ENCODE measurements at regions not wholly inside any gene's neighbourhood (a gene's known extent, or its start where the extent isn't known, plus 50 kb on each side); places are given as distances from the start of the nearest gene placed in this dataset.

DNA sequence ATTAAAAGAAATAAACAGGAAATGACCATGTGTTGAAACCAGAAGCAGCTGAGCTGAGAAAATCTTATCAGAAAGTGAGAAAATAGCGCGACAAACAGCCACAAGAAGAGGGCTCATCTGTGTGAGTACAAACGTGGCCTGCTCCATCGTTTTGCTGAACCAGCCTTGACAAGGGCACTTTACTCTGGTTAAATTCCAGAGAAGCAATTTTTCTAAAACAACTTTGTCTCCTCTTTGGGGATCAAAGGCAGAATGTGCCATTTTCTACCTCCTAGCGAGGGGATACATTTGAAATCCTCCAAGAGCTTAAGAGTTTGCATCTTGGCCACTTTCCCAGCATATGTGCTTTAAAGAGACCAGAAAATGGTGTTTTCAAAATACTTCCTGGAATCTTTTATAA is 51.3 kb upstream of the VIPR2 start:
- TF ChIP-seq TAF1 (conservative IDR thresholded peaks at IDR 0.05) (no peak), SP1 (IDR thresholded peaks at IDR 0.05) (no peak), HNF4G (IDR thresholded peaks at IDR 0.05) (no peak), JUND (IDR thresholded peaks at IDR 0.05) (no peak), EGR1 (IDR thresholded peaks at IDR 0.05; ENCODE audit: low read depth in 2 of 2) (no peak), GABPA (IDR thresholded peaks at IDR 0.05 in 1 of 2, conservative IDR thresholded peaks at IDR 0.05 in 1 of 2) (no peak), YY1 (IDR thresholded peaks at IDR 0.05) (no peak), FOXA2 (IDR thresholded peaks at IDR 0.05) (no peak), RXRA (IDR thresholded peaks at IDR 0.05) (no peak)
- TF ChIP-seq, protein P1, sequence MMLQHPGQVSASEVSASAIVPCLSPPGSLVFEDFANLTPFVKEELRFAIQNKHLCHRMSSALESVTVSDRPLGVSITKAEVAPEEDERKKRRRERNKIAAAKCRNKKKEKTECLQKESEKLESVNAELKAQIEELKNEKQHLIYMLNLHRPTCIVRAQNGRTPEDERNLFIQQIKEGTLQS (IDR thresholded peaks at IDR 0.05): no peak
- TF ChIP-seq, protein P2, sequence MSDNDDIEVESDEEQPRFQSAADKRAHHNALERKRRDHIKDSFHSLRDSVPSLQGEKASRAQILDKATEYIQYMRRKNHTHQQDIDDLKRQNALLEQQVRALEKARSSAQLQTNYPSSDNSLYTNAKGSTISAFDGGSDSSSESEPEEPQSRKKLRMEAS (IDR thresholded peaks at IDR 0.05): no peak
- Histone ChIP-seq H3K36me3 (ENCODE audit: control insufficient read depth in 4 of 4, insufficient read depth in 3 of 4, low read depth in 1 of 4, low read length in 3 of 4) (no peaks in the 10 kb centered on the region), H3K9me3 (ENCODE audit: control insufficient read depth in 4 of 4, low read length in 3 of 4) (no peaks in the 10 kb centered on the region), H3K4me1 (ENCODE audit: control insufficient read depth in 4 of 4, insufficient read depth in 4 of 4, low read length in 3 of 4) (peaks cover 0 to 3% (median 0%) of the 10 kb centered on the region in 4 donors), H3K27ac (ENCODE audit: low read depth in 1 of 2, low read length in 2 of 2) (no peak overlapping the region), H3K27me3 (ENCODE audit: control insufficient read depth in 4 of 4, insufficient read depth in 4 of 4, low read length in 3 of 4) (no peaks in the 10 kb centered on the region), H3K4me3 (ENCODE audit: low read depth in 1 of 3, low read length in 3 of 3) (no peak overlapping the region), H3K9ac (ENCODE audit: low read depth in 1 of 2, low read length in 2 of 2) (no peak overlapping the region)
- WGBS: 52% methylated on average over 5 of the region's 5 CpGs
- no peak for DNase-seq (ENCODE audit: low spot score)

All from liver (tissue), 7 donors.